K562 (cell line): ENCODE measurements at regions not wholly inside any gene's neighbourhood (a gene's known extent, or its start where the extent isn't known, plus 50 kb on each side); places are given as distances from the start of the nearest gene placed in this dataset.

Experiments
- ATAC-seq: fragments of 200-7000 bp; cut with Tn5 transposase; 3 replicates; pipeline ENCODE4 v1.9.1; 2020; ENCODE audit warnings: moderate library complexity
- BruUV-seq: library from RNA; stranded (reverse); fragments of 400-500 nt; replicated peaks from 2 replicates; lab custom pipeline; 2021; lab: Mats Ljungman, UMichigan
- CTCF ChIA-PET: fragments of 300-600 bp; formaldehyde crosslinking; extraction: SDS; loops from one replicate; lab custom pipeline; 2021; ENCODE audit warnings: low intra/inter-chr PET ratio; lab: Yijun Ruan, JAX
- POLR2A ChIA-PET: fragments of 300-600, 350-650 bp; sonication (Branson Sonifier 250); formaldehyde crosslinking; extraction: SDS; loops from one replicate; lab custom pipeline; 2021; ENCODE audit warnings: antibody characterized with exemption, inconsistent platforms; lab: Yijun Ruan, JAX
- DNase-seq, 4 experiments: peaks; one replicate each; pipeline versions ENCODE4 v3.0.0 to v3.0.0-alpha.2; 2011 to 2018; ENCODE audit warnings: low spot score in 3 of 4, mixed read lengths in 3 of 4; ENCODE audit errors: extremely low read depth in 1 of 4
- FAIRE-seq: peaks from 2 replicates; lab custom pipeline; 2011; peaks lifted over from hg19 to GRCh38; lab: Jason Lieb, UNC
- H2AFZ ChIP-seq: 2 replicates; pipeline ENCODE4 v1.6.0; 2011; ENCODE audit warnings: low read depth, low read length, control low read depth, inconsistent platforms
- H3K27ac ChIP-seq: fragments of 200-600 bp; 3 replicates; pipeline ENCODE4 v1.8.0; 2011; ENCODE audit warnings: low read depth, mild to moderate bottlenecking, control low read depth, inconsistent platforms, low read length, moderate library complexity, mixed read lengths; ENCODE audit errors: extremely low read depth
- H3K27me3 ChIP-seq, 2 experiments: fragments of 300-600 bp in 1 of 2; 2 replicates in 1 of 2; 3 replicates in 1 of 2; pipeline versions ENCODE4 v1.6.0 to v1.8.0; 2011; ENCODE audit warnings: inconsistent platforms in 2 of 2, low read length in 2 of 2, mild to moderate bottlenecking in 1 of 2, mixed read lengths in 1 of 2, moderate library complexity in 1 of 2; ENCODE audit not compliant: control insufficient read depth in 2 of 2, insufficient read depth in 2 of 2
- H3K36me3 ChIP-seq: fragments of 300-600 bp; 3 replicates; pipeline ENCODE4 v1.8.0; 2011; ENCODE audit warnings: mild to moderate bottlenecking, low read length, inconsistent platforms; ENCODE audit not compliant: control insufficient read depth, insufficient read depth
- H3K4me1 ChIP-seq, 2 experiments: fragments of 200-600 bp in 1 of 2; replicated peaks in 1 of 2; 2 replicates in 1 of 2; 3 replicates in 1 of 2; pipeline versions ENCODE4 v1.5.1 to v1.8.0; 2011; ENCODE audit warnings: inconsistent platforms in 2 of 2, low read length in 2 of 2, mild to moderate bottlenecking in 1 of 2, mixed read lengths in 1 of 2, moderate library complexity in 1 of 2; ENCODE audit not compliant: control insufficient read depth in 2 of 2, insufficient read depth in 2 of 2
- H3K4me2 ChIP-seq: 2 replicates; pipeline ENCODE4 v1.6.1; 2011; ENCODE audit warnings: low read length, control low read depth, inconsistent platforms, mixed read lengths; ENCODE audit not compliant: insufficient read depth
- H3K4me3 ChIP-seq: fragments of 200-600 bp; sonication (generic), shearing (Covaris generic); 2 replicates; pipeline ENCODE4 v1.5.1; 2016; ENCODE audit warnings: control low read depth, inconsistent platforms
- H3K79me2 ChIP-seq: fragments of 200-600 bp; 3 replicates; pipeline ENCODE4 v1.8.0; 2011; ENCODE audit warnings: low read length, inconsistent platforms; ENCODE audit not compliant: control insufficient read depth, insufficient read depth
- H3K9ac ChIP-seq, 2 experiments: 2 replicates each; pipeline versions ENCODE4 v1.6.0 to v1.6.1; 2011; ENCODE audit warnings: low read depth in 2 of 2, low read length in 2 of 2, control low read depth in 1 of 2, inconsistent platforms in 1 of 2, mild to moderate bottlenecking in 1 of 2, mixed read lengths in 1 of 2; ENCODE audit not compliant: insufficient read depth in 1 of 2
- H3K9me1 ChIP-seq: one replicate; pipeline ENCODE4 v1.6.0; 2011; ENCODE audit warnings: inconsistent platforms, mild to moderate bottlenecking, low read length, moderate library complexity; ENCODE audit not compliant: control insufficient read depth, insufficient read depth
- H3K9me3 ChIP-seq: replicated peaks from 2 replicates; pipeline ENCODE4 v1.5.1; 2011; ENCODE audit warnings: low read depth, low read length, inconsistent platforms; ENCODE audit not compliant: control insufficient read depth, insufficient read depth
- H4K20me1 ChIP-seq: replicated peaks from 2 replicates; pipeline ENCODE4 v1.6.1; 2011; ENCODE audit warnings: low read length, inconsistent platforms, mixed read lengths; ENCODE audit not compliant: control insufficient read depth, insufficient read depth
- HEY1 ChIP-seq: fragments of 250-450 bp; sonication (Bioruptor Pico); IDR thresholded peaks from 2 replicates; pipeline ENCODE4 v1.5.0; 2020; ENCODE audit warnings: mild to moderate bottlenecking, moderate library complexity, borderline replicate concordance
- MAZ ChIP-seq, 2 experiments: fragments of 450-650 bp in 1 of 2; sonication (generic) in 1 of 2; formaldehyde crosslinking; IDR thresholded peaks in 1 of 2; conservative IDR thresholded peaks in 1 of 2; 2 replicates each; pipeline versions ENCODE4 v1.4.0 to v1.5.0; 2020; ENCODE audit warnings: mild to moderate bottlenecking in 1 of 2, missing genetic modification reagents in 1 of 2
- NELFE ChIP-seq: IDR thresholded peaks from 2 replicates; pipeline ENCODE4 v1.6.1; 2011; ENCODE audit warnings: mild to moderate bottlenecking; ENCODE audit not compliant: insufficient read depth, insufficient read length
- PTTG1 ChIP-seq: fragments of 450-650 bp; IDR thresholded peaks from 2 replicates; pipeline ENCODE4 v1.6.1; 2016; ENCODE audit warnings: low read depth, mild to moderate bottlenecking, missing genetic modification characterization, missing compliant biosample characterization
- RAD21 ChIP-seq, 2 experiments: fragments of 250-450 bp in 1 of 2; fragments of 450-650 bp in 1 of 2; sonication (Bioruptor Pico) in 1 of 2; formaldehyde crosslinking in 1 of 2; IDR thresholded peaks in 1 of 2; conservative IDR thresholded peaks in 1 of 2; 2 replicates each; pipeline versions ENCODE4 v1.4.0 to v1.8.0; 2020 to 2022; ENCODE audit warnings: mild to moderate bottlenecking in 2 of 2, moderate library complexity in 1 of 2
- RBBP5 ChIP-seq: fragments of 200-600 bp; sonication (generic); IDR thresholded peaks from 2 replicates; pipeline ENCODE4 v1.6.1; 2012; ENCODE audit warnings: borderline replicate concordance, mild to moderate bottlenecking, low read length, control low read depth, inconsistent platforms; ENCODE audit not compliant: insufficient read depth, poor library complexity, severe bottlenecking
- ZHX1 ChIP-seq: fragments of 150-350 bp; conservative IDR thresholded peaks from 2 replicates; pipeline ENCODE4 v1.6.1; 2014; ENCODE audit warnings: low read length
- ZNF280B ChIP-seq: fragments of 250-450 bp; sonication (Bioruptor Pico); IDR thresholded peaks from 2 replicates; pipeline ENCODE4 v1.5.1; 2021; ENCODE audit warnings: mild to moderate bottlenecking
- ZNF395 ChIP-seq: fragments of 200-800 bp; sonication (Bioruptor generic); IDR thresholded peaks from 2 replicates; pipeline ENCODE4 v1.6.1; 2017; ENCODE audit warnings: missing genetic modification characterization, missing compliant biosample characterization
- WGBS: fragments of 100-300 bp; shearing (Covaris generic); methylation state at CpG from one replicate; pipeline ENCODE4 v1.1.6; 2016; ENCODE audit warnings: low coverage, mixed read lengths; ENCODE audit not compliant: insufficient coverage; ENCODE audit errors: missing lambda C conversion rate; 5-methylcytosine and 5-hydroxymethylcytosine counted together
- in situ Hi-C: fragments of 300-500 bp; cut with MboI; formaldehyde crosslinking; loops from 4 replicates; pipeline ENCODE4 v1.15.0; 2018; ENCODE audit warnings: inconsistent platforms, mixed read lengths
- intact Hi-C: fragments of 100-400 bp; cut with micrococcal nuclease; formaldehyde crosslinking; loops from 2 replicates; pipeline ENCODE4 v1.14.2; 2022

- Histone ChIP-seq H3K4me3 (no peak overlapping the region), H3K9me3 (no peaks in the 10 kb centered on the region), H3K36me3 (no peaks in the 10 kb centered on the region), H3K9ac (no peak overlapping the region), H3K4me1 (no peaks in the 10 kb centered on the region), H2AFZ (no peak overlapping the region), H3K4me2 (no peak overlapping the region), H3K79me2 (no peaks in the 10 kb centered on the region), H3K27me3 (no peaks in the 10 kb centered on the region), H4K20me1 (no peaks in the 10 kb centered on the region), H3K27ac (no peak overlapping the region), H3K9me1 (no peaks in the 10 kb centered on the region)
- in situ Hi-C loops: no loop called here
- CTCF ChIA-PET: no interaction called here
- POLR2A ChIA-PET: no interaction called here
- DNase-seq: no peak
- WGBS: 0% methylated on average over 1 of the region's 1 CpG
- intact Hi-C loops: no loop called here
- no TSS peak for BruUV-seq
- TF ChIP-seq NELFE (no peak), ZNF280B (CRISPR knock-in tag) (no peak), PTTG1 (tag) (no peak)
- no peak for ATAC-seq
- no peak for FAIRE-seq
These were observed 82.6 kb upstream of the CNTN6 start for GRCh38 chr3:1010228-1010627.

GRCh38 chr3:1015826-1016225 lies 77.0 kb upstream of the CNTN6 start:
- Histone ChIP-seq H3K4me3 (no peak overlapping the region), H3K79me2 (no peaks in the 10 kb centered on the region), H3K27ac (no peak overlapping the region), H3K4me1 (no peaks in the 10 kb centered on the region), H3K4me2 (no peak overlapping the region), H3K9me1 (no peaks in the 10 kb centered on the region), H3K9ac (no peak overlapping the region), H3K36me3 (no peaks in the 10 kb centered on the region), H3K27me3 (no peaks in the 10 kb centered on the region), H4K20me1 (no peaks in the 10 kb centered on the region), H2AFZ (no peak overlapping the region), H3K9me3 (no peaks in the 10 kb centered on the region)
- in situ Hi-C loops: no loop called here
- intact Hi-C loops: no loop called here
- ChIA-PET POLR2A (no interaction called here), CTCF (no interaction called here)
- ATAC-seq (no peak), DNase-seq (no peak), FAIRE-seq (no peak)
- 0% methylated on average over 2 of the region's 2 CpGs for WGBS
- BruUV-seq: no TSS peak
- TF ChIP-seq MAZ (CRISPR knock-in tag; conservative IDR thresholded peaks at IDR 0.05 in 1 of 2, IDR thresholded peaks at IDR 0.05 in 1 of 2) (no peak), RBBP5 (no peak), RAD21 (CRISPR knock-in tag; conservative IDR thresholded peaks at IDR 0.05 in 1 of 2, IDR thresholded peaks at IDR 0.05 in 1 of 2) (no peak), ZHX1 (no peak), ZNF395 (CRISPR knock-in tag) (no peak), HEY1 (CRISPR knock-in tag) (no peak)
